Endodermal cell (in vitro differentiated cells): ENCODE measurements at regions not wholly inside any gene's neighbourhood (a gene's known extent, or its start where the extent isn't known, plus 50 kb on each side); places are given as distances from the start of the nearest gene placed in this dataset.

ENCODE experiments used
- DNase-seq: peaks from one replicate; pipeline ENCODE4 v3.0.0-alpha.2; 2017
- H3K27ac ChIP-seq: 2 replicates; pipeline ENCODE4 v1.5.1; 2013; ENCODE audit warnings: mild to moderate bottlenecking, low read depth, low read length, moderate library complexity
- H3K27me3 ChIP-seq: 2 replicates; pipeline ENCODE4 v1.6.1; 2013; ENCODE audit warnings: mild to moderate bottlenecking, low read length, moderate library complexity; ENCODE audit not compliant: insufficient read depth, control insufficient read depth, poor library complexity, severe bottlenecking
- H3K36me3 ChIP-seq: 2 replicates; pipeline ENCODE4 v1.7.0; 2013; ENCODE audit warnings: mild to moderate bottlenecking, low read length, moderate library complexity; ENCODE audit not compliant: control insufficient read depth, insufficient read depth
- H3K4me1 ChIP-seq: one replicate; pipeline ENCODE4 v1.7.0; 2013; ENCODE audit warnings: low read length; ENCODE audit not compliant: control insufficient read depth, insufficient read depth
- H3K4me3 ChIP-seq: 2 replicates; pipeline ENCODE4 v1.5.1; 2013; ENCODE audit warnings: mild to moderate bottlenecking, low read length, moderate library complexity
- H3K9ac ChIP-seq: 2 replicates; pipeline ENCODE4 v1.6.1; 2013; ENCODE audit warnings: mild to moderate bottlenecking, low read length, moderate library complexity; ENCODE audit not compliant: poor library complexity, severe bottlenecking; ENCODE audit errors: extremely low read depth
- H3K9me3 ChIP-seq: 2 replicates; pipeline ENCODE4 v1.6.1; 2013; ENCODE audit warnings: mild to moderate bottlenecking, low read length, moderate library complexity; ENCODE audit not compliant: control insufficient read depth
- H3K27ac Mint-ChIP-seq: 2 replicates; pipeline ENCODE4 v1.8.0; 2020; ENCODE audit warnings: mixed read lengths
- H3K27me3 Mint-ChIP-seq: 2 replicates; pipeline ENCODE4 v1.8.0; 2021; ENCODE audit warnings: mild to moderate bottlenecking, mixed read lengths; ENCODE audit not compliant: insufficient read depth
- H3K36me3 Mint-ChIP-seq: 2 replicates; pipeline ENCODE4 v1.8.0; 2020; ENCODE audit warnings: low read depth, mixed read lengths
- H3K4me1 Mint-ChIP-seq: 2 replicates; pipeline ENCODE4 v1.8.0; 2020; ENCODE audit warnings: mixed read lengths
- H3K4me3 Mint-ChIP-seq: 2 replicates; pipeline ENCODE4 v1.8.0; 2020; ENCODE audit warnings: mild to moderate bottlenecking, moderate library complexity, mixed read lengths
- H3K9me3 Mint-ChIP-seq: 2 replicates; pipeline ENCODE4 v1.8.0; 2020; ENCODE audit warnings: mild to moderate bottlenecking, mixed read lengths
- CTCF ChIP-seq: fragments of 200-600 bp; sonication (generic); conservative IDR thresholded peaks from 2 replicates; pipeline ENCODE4 v1.5.0; 2021; ENCODE audit warnings: antibody characterized with exemption, mild to moderate bottlenecking
- WGBS, 2 experiments: methylation state at CpG; one replicate each; pipeline versions ENCODE4 v1.1.5 to v1.1.7; 2013; ENCODE audit warnings: missing lambda C conversion rate in 2 of 2, mixed read lengths in 1 of 2; ENCODE audit not compliant: insufficient coverage in 1 of 2, insufficient read length in 1 of 2; 5-methylcytosine and 5-hydroxymethylcytosine counted together

- no peak overlapping the region for H3K27ac ChIP-seq
- H3K4me1 Mint-ChIP-seq: no peaks in the 10 kb centered on the region
- no peak overlapping the region for H3K4me3 ChIP-seq
- H3K36me3 Mint-ChIP-seq: no peaks in the 10 kb centered on the region
- no peak overlapping the region for H3K27ac Mint-ChIP-seq
- no peak for DNase-seq
- no peaks in the 10 kb centered on the region for H3K36me3 ChIP-seq
- H3K9me3 Mint-ChIP-seq: peaks cover 10% of the 10 kb centered on the region
- no peaks in the 10 kb centered on the region for H3K9me3 ChIP-seq
- WGBS, 2 experiments: 86 to 87% methylated on average over 3 to 6 of the region's 6 CpGs
- TF ChIP-seq CTCF: no peak
- H3K9ac ChIP-seq: no peak overlapping the region
- no peak overlapping the region for H3K4me3 Mint-ChIP-seq
- peaks cover 2% of the 10 kb centered on the region for H3K27me3 Mint-ChIP-seq
- no peaks in the 10 kb centered on the region for H3K27me3 ChIP-seq
- H3K4me1 ChIP-seq: no peaks in the 10 kb centered on the region
These were observed 608.6 kb upstream of the EEF2KMT start for GRCh38 chr16:5706211-5706610.

GRCh38 chr16:5704271-5704670, 606.7 kb upstream of the EEF2KMT start:
- Mint-ChIP-seq H3K4me3 (no peak overlapping the region), H3K9me3 (peaks cover 15% of the 10 kb centered on the region), H3K27me3 (peaks cover 2% of the 10 kb centered on the region), H3K27ac (no peak overlapping the region), H3K36me3 (no peaks in the 10 kb centered on the region), H3K4me1 (no peaks in the 10 kb centered on the region)
- DNase-seq: no peak
- Histone ChIP-seq H3K4me3 (no peak overlapping the region), H3K4me1 (no peaks in the 10 kb centered on the region), H3K27ac (no peak overlapping the region), H3K36me3 (no peaks in the 10 kb centered on the region), H3K9ac (no peak overlapping the region), H3K27me3 (no peaks in the 10 kb centered on the region), H3K9me3 (no peaks in the 10 kb centered on the region)
- TF ChIP-seq CTCF: no peak
- 85% methylated on average over 4 of the region's 4 CpGs; no CpG with 5 or more reads in 1 of the 2 experiments for WGBS, 2 experiments

GRCh38 chr16:5693426-5693825, 595.8 kb upstream of the EEF2KMT start:
- Mint-ChIP-seq H3K4me1 (no peaks in the 10 kb centered on the region), H3K4me3 (no peak overlapping the region), H3K36me3 (no peaks in the 10 kb centered on the region), H3K9me3 (no peaks in the 10 kb centered on the region), H3K27ac (no peak overlapping the region), H3K27me3 (no peaks in the 10 kb centered on the region)
- H3K27ac ChIP-seq: no peak overlapping the region
- WGBS, 2 experiments: 88% methylated on average over 2 of the region's 3 CpGs; no CpG with 5 or more reads in 1 of the 2 experiments
- H3K27me3 ChIP-seq: no peaks in the 10 kb centered on the region
- no peak overlapping the region for H3K4me3 ChIP-seq
- no peak for TF ChIP-seq CTCF
- H3K36me3 ChIP-seq: no peaks in the 10 kb centered on the region
- H3K9me3 ChIP-seq: no peaks in the 10 kb centered on the region
- no peak for DNase-seq
- H3K4me1 ChIP-seq: no peaks in the 10 kb centered on the region
- no peak overlapping the region for H3K9ac ChIP-seq
